Activated T-helper 1 cell treated with anti-CD3 and anti-CD28 coated beads, Interleukin-2, amount 50 U/mL, for 16 hours (primary cell): ENCODE measurements at regions not wholly inside any gene's neighbourhood (a gene's known extent, or its start where the extent isn't known, plus 50 kb on each side); places are given as distances from the start of the nearest gene placed in this dataset.
A peak's percentile ranks its signal among the peaks of the same experiment; 100 is the strongest.

Experiments used
- DNase-seq, 2 donors: peaks; one replicate each; pipeline ENCODE4 v3.0.0-alpha.2; 2020; ENCODE audit warnings: low read depth in 1 of 2, low spot score in 1 of 2

DNA sequence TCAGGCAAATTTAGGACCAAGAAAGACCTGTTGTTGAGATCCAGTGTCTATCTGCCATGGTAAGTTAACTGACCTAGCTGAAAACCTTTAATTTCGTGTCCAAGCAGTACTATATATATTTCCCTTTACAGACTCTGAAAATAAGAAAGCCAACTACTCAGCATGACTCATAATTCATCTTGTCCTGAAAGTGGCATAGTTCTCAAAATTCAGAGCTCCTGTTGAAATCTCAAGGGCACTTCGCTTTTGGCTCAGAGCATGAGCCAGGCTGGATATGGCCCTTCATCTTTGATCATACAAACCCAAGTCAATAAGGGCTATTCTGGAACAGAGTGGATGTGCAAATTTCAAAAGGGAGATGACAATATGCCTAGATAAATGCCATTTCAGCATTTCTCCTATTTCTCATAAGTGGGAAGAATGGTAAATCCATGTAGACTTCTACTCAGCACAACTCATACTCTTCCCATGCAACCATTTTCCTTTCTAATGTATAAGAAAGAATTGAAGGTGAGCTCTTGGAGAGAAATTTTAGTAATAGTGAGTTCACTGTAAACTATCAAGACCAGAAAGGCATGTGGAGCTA lies 567.9 kb upstream of the DAB2 start:
- no peak for DNase-seq

DNA sequence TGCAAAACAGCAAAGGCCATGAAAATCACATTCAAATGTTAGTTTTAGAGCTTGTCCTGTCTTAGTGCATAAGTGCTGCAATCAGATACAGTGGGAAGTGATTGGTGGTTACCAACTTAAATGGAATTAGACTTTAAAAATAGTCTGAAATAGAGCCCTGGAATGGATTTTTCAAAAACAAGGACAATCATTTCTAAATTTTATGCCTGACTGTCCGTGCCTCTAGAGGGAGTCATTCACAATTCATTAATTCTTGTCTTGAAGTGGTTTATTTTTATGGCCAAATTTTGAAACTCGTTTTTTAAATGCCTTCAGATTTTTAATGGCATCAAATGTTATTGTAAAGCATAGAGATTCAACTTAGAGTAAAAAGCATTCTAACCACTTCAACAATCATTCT lies 561.8 kb upstream of the DAB2 start:
- no peak for DNase-seq

DNA sequence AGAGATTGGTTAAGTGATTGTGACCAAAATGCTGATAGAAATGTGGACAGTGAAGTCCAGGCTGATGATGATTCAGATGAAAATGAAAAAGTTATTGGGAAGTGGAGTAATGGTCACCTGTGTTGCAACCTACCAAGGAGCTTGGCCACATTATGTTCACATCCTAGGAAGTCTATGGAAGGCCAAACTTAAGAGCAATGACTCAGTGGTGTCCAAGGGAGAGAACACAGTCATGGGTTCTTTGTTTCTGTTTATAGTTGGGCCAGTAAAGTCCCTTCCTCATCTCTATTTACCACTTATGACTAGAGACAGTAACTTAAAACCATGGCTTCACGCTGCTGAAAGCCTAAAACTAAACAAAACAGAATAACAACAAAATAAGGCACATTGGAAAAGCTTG lies 555.3 kb upstream of the DAB2 start:
- DNase-seq = no peak

DNA sequence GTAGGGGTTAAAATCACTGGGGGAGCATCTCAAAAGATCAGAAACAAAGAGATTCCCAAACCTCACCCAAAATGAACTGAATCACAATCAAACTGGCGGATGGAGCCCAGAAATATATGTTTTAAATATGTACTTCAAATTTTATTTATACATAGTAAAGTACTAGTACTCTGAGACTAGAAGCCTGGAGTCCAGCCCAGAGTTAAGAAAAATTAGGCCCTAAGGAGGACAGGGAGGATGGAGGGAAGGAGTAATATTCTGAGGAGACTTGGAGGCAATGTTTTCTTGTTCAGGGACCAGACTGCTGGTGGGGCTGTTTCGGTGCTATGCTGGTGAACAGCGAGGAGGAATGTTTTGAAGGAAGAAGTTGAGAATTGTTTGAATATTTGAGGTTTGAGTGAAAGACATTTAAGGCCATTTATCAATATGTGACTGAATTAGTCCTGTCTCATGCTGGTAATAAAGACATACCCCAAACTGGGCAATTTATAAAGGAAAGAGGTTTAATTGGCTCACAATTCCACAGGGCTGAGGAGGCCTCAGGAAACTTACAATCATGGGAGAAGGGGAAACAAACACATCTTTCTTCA lies 552.4 kb upstream of the DAB2 start:
- no peak for DNase-seq

DNA sequence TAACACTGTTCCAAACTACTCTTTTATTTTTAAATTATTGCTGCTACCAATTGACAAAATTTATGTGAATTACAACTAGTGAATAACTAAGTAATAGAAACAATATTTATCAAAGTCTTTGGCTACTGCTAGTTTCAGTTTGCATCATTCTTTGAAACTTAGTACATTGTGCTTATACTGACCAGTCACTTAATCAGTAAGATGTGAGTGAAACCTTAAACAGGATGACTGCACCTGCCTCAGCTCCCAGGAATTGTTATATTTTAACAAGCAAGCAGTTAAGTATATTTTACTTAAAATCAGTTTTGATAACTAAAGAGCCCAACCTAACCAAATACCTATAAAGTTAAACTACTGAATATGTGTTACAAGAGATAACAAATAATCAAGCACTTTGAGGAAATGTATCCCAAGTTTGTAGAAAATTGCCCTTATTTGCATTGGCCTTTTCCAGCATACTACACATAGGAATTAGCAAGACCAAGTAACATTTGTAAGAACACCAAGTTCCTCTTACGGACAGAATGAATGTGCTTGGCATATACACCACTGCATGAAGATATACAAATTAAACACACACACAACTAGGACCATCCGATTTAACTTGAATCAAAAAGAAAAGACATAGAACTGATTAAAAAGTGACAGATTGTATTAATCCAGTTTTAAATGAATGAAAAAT lies 545.5 kb upstream of the DAB2 start:
- DNase-seq = no peak

DNA sequence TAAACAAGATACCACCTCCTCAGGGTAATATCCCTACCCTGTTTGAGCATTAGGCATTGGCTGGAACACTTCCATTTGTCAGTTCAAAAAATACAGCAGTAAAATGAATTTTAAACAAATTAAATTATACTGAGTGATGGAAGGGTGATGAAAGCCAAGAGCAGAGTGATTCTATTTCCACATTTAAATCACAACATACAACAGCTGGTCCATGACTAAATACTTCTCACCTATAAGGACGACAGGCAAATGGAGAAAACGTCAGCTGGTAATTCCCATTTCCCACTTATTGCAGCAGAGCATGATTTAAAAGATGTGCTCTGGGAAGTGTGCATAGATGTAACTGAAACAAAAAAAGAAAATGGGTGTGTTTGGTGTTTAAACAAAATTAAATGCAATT lies 543.6 kb upstream of the DAB2 start:
- no peak for DNase-seq

DNA sequence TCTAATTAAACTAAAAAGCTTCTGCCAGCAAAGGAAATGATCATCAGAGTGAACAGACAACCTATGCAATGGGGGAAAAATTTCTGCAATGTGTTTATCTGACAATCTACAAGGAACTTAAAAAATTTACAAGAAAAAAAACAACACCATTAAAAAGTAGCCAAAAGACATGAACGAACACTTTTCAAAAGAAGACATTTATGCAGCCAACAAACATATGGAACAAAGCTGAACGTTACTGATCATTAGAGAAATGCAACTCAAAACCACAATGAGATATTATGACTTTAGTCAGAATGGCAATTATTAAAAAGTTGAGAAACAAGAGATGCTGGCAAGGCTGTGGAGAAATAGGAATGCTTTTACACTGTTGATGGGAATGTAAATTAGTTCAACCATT lies 530.4 kb upstream of the DAB2 start:
- no peak for DNase-seq

- no peak for DNase-seq
Measured at GRCh38 chr5:39951070-39951469, 526.3 kb upstream of the DAB2 start.

GRCh38 chr5:39948867-39949468 lies 524.2 kb upstream of the DAB2 start:
- DNase-seq = peak in 1 of 2 donors; percentile 36

GRCh38 chr5:39948341-39948740 lies 523.6 kb upstream of the DAB2 start:
- no peak for DNase-seq

GRCh38 chr5:39947657-39948056 lies 522.9 kb upstream of the DAB2 start:
- no peak for DNase-seq

GRCh38 chr5:39946356-39947045 lies 521.7 kb upstream of the DAB2 start:
- no peak for DNase-seq

DNA sequence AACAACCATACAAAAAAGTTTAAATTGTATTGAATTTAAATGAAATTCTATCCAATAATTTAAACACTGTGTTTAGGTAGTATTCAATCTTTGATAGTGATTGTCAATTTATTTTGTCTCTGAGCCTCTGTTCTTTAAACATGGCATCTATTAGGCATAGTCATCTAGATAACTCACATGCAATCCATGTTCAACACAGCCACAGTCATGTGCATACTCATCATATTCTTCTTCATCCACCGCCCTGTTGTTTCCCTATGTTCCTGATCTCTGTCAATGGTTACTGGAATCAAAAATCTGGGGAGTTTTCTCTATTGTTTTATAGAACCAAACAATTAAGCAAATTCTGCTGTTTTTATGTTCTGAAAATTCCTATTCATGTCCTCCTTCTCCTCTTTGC lies 521.1 kb upstream of the DAB2 start:
- DNase-seq = no peak

GRCh38 chr5:39943811-39944210 lies 519.0 kb upstream of the DAB2 start:
- no peak for DNase-seq

GRCh38 chr5:39942606-39943005 lies 517.8 kb upstream of the DAB2 start:
- no peak for DNase-seq

GRCh38 chr5:39941416-39941815 lies 516.6 kb upstream of the DAB2 start:
- DNase-seq = no peak

GRCh38 chr5:39934830-39935229 lies 510.1 kb upstream of the DAB2 start:
- no peak for DNase-seq

DNA sequence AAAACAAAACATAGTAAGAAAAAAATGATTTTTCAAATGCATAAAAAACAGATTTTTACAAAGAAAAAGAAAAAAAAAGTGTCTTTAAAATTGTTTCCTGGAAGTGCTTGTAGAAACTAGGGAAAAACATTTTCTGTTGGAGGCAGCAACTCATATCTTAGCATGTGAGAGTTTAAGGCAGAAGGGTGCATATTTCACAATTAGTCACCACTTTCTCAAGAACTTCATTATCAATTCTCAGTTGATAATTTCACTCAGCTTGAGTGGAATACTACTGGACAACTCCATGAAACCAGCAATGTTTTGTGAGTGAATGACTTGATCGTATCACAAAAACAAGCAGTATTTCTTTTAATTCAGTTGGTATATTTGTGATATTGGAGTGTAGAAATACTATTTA lies 508.3 kb upstream of the DAB2 start:
- DNase-seq = no peak

DNA sequence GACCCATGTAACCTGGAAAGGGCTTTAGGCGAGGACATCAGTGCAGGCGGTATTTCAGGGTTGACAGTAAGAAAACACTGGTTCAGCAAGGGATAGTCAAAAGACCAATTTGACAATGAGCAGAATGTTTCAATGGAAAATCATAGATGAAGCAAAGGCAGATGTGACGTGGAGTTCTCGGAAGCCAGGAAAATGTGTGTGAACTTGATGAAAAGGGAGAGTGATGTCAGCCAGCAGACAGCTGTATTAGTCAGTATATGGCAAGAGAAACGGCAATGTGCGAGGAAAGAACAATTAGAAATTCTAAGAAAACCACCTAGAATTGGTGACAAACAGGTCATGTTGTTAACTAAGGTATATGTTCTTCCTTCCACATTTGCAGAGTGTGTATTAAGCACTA lies 503.9 kb upstream of the DAB2 start:
- DNase-seq = no peak

DNA sequence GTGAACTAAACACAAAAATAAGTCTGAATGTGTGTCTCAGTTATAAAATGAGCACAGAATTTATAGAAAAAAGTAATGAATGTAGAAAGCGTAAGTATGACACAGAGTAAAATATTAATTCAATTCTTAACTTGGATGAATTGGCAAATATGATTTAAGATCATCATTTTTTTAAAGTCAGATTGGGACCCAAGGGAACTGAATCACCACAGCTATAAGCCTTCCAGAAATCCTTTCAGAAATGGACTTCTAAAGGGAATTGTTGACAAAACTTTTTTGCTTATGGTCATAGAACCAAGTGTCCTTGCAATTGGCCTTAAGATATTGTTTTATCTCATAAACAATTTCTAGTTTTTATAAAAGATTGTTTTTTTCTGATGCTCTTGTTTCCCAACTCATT lies 495.1 kb upstream of the DAB2 start:
- DNase-seq = no peak

DNA sequence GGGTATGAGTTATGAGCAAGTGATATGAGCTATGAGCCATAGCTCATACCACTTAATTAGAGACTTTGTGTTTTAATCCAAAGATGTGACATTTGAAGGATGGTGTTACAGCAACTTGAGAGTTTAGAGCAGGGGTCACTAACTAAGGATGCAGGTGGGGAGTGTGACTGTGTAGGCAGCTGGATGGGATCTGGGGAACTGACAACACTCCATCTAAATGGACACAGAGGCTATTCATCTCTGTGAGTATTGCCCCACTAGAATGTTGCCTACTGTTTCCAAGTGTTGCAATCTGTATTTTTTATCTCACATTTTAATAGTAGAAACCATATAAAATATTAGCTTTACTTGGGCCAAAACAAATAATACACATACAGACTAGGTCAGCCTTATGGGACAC lies 488.1 kb upstream of the DAB2 start:
- DNase-seq = no peak
